HG03159 (cell line): ENCODE measurements at regions not wholly inside any gene's neighbourhood (a gene's known extent, or its start where the extent isn't known, plus 50 kb on each side); places are given as distances from the start of the nearest gene placed in this dataset.
A peak's percentile ranks its signal among the peaks of the same experiment; 100 is the strongest.
"Not testable (repeated sequence)": the region's sequence is repeated elsewhere in the genome, so short reads cannot be mapped to it uniquely, and the experiment has no call there.

ENCODE experiments used
- ATAC-seq: cut with Tn5 transposase; IDR thresholded peaks from one replicate; pipeline ENCODE4 v1.9.1; 2021; ENCODE audit warnings: mild to moderate bottlenecking, moderate library complexity; ENCODE audit not compliant: unreplicated experiment

- no peak for ATAC-seq
Measured at GRCh38 chr3:26964313-26964712, 341.7 kb downstream of the LRRC3B start.

DNA sequence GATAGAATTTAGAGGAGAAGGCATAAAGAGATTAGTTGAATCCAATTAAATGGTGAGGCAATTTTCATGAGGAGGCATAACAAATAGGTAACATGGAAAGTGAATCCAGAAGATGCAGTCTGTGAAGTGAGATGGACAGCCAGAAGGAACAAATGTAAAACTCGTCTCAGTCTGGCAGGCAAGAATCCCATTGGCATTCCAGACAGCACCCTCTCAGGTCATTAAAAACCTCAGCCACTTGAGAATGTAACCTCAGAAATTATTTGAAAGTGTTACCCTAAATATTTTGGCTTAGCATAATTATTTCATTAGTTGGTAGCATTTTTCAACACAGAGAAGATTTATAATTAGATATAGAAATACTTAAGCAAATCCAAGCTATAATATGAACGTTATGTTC, 342.3 kb downstream of the LRRC3B start:
- ATAC-seq, result no peak

DNA sequence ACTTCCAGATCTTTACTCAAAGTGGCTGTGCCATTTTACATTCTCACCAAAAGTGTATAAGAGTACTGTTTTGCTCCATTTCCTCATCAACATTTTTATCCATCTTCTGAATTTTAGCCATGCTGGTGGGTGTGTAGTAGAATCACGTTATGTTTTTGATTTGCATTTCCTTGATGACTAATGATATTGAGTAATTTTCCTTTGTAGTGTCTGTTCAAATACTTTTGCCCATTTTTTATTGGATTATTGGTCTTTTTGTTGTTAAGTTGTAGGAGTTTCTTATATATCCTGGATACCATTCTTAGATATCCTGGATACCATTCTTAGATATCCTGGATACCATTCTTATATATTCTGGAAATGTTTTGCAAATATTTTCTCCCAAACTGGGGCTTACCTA, 344.9 kb downstream of the LRRC3B start:
- no peak for ATAC-seq

- no peak for ATAC-seq
Measured at GRCh38 chr3:26984416-26985390, 362.1 kb downstream of the LRRC3B start.

- no peak for ATAC-seq
Measured at GRCh38 chr3:26989037-26989436, 366.5 kb downstream of the LRRC3B start.

DNA sequence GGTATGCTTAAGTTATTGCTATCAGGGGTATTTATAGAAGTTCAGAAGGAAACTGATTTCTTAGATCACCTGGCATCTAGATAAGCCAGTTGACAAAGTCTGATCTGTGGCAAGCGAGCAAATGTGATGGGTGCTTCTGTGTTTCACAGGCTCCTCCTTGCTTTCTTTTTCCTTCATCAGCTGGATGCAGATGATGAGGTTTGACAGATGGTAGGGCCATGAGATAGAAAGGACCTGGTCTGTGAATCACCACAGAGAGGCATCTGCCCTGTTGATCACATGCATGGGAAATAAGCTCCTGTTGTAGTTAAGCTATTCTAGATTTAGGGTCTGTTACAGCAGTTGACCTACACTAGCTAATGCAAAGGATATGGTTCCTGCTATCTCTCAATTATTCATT, 372.0 kb downstream of the NEK10 start:
- ATAC-seq, result no peak

DNA sequence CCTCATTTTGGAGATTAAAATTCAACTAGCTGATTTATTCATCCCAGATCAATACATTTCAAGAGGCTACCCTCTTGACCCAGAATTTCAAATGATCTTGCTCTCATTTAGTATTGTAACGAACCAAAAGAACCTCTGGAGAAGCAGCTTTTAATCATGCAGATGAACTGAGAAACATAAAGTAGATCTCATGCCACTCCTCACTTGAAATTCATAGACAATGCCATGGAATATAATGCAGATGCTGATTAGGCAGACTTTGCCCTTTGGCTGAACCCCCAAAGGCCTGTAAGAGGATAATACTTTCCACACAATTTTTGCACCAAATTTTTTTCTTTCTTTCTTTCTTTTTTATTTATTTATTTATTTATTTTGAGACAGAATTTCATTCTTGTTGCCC, 358.3 kb downstream of the NEK10 start:
- no peak for ATAC-seq

- no peak for ATAC-seq
Measured at GRCh38 chr3:27022096-27022761, 347.0 kb downstream of the NEK10 start.

GRCh38 chr3:27024493-27024892, 344.7 kb downstream of the NEK10 start:
- ATAC-seq, result no peak

GRCh38 chr3:27025718-27026117, 343.5 kb downstream of the NEK10 start:
- no peak for ATAC-seq

DNA sequence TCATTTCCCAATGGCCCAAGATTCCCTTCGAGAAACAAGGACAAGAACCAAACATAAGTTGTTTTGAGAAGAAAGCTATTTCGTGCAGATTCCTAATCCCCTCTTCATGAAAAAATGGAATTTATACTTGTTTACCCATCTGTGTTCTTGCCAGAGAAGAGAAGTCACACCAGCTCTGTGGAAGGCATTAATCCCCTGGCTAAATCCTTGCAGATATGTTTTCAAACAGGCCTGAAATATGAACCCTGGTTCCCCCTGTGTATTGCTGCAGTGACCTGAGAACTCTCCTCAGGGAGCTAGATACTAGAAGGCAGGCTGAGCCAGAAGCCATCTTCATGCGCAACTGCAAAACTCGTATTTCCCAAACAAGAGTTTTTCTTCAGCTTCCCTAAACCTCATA, 337.7 kb downstream of the NEK10 start:
- ATAC-seq, result no peak

DNA sequence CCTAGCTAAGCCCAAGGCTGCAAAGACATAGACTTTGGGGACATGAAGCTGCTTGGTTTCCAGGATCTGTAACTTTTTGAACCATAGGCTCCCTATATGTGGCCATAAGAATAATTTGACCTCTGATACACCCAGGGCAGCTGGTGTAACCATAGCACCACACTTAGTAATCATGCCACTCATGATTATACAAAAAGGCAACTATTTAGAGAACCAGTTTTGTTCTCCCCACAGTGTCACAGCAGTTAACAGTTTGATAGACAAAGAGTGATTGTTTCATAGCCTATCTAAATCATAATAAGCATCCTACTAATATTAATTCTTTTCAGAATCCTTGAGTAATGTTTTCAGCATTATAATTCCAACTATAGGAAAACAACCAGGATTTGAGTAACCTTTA, 334.9 kb downstream of the NEK10 start:
- no peak for ATAC-seq

GRCh38 chr3:27040674-27041073, 328.5 kb downstream of the NEK10 start:
- no peak for ATAC-seq

- not testable (repeated sequence) for ATAC-seq
Measured at GRCh38 chr3:27042541-27042940, 326.6 kb downstream of the NEK10 start.

DNA sequence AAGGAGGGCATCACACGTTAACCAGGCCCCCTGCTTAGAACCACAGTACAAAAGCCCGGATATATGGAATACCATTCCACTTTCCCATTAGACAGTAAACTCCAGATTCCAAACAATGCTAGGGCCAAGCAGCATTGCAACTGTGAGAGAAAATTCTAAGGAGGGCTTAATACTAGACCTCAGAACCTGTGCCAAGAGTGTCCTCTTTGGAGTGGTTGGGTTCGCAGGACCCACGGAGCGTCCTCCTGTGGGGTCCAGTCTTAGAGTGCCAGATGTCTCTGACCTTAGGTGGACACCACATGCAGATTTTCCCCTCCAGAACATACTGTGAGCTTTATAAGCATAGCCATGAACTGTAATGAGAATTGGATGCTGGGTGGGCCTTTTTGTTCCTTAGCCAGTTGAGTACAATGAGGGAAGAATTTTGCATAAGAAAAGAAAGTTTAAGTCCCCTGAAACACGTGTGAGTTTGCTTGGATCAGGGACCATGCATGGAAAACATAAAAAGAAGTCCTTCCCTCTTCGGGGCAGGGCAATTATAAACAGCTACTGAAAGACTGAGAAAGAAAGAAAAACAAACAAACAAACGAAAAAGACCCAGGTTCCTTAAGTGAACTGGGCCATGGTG, 325.7 kb downstream of the NEK10 start:
- ATAC-seq, result no peak

DNA sequence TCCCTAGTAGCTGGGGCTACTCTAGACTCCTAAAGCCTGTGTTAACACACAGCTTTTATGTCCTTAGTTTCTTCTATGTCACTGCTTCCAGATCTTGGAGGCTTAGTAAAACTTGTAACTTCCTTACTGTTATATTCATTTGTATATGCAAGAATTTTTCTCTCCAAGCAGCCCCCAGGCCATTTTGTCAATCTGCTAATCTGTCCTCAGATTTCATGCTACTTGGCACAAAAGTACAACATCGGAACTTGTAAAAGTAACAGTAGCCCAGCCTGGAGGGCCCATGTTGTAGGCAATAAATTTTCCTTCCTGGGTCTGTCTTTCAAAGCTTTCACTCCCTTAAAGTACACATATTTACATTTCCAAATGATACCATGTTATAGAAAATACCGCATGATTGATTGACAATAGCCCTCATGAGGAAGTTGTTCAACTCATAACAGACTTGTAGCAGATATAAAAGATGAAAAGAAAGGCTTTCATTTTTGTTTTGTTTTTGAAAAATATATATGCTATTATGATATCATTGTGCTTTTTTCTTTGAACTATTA, 324.2 kb downstream of the NEK10 start:
- ATAC-seq, result no peak

DNA sequence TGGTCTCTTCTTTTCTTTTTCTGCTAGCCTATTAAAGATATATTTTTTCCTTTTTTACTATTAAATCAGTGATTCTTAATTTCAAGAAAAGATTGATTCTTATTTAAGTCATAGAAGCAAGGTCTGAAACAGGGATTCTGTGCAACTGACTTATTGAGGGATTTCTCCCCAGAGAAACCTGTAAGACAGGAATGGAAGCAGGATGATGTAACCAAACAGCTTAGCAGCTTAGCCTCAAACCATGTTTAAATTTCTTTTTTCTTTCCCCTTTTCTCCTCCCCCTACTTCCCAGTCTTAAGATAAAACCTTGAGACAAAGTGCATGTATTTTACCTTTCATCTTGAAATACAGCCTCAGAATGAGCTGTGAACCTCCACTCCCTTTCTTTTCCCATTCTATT, 322.8 kb downstream of the NEK10 start:
- ATAC-seq, result no peak

GRCh38 chr3:27049792-27050191, 319.4 kb downstream of the NEK10 start:
- peak; percentile 46 for ATAC-seq

GRCh38 chr3:27051527-27051926, 317.7 kb downstream of the NEK10 start:
- not testable (repeated sequence) for ATAC-seq

GRCh38 chr3:27056326-27056725, 312.9 kb downstream of the NEK10 start:
- no peak for ATAC-seq

- no peak for ATAC-seq
Measured at GRCh38 chr3:27059489-27059888, 309.7 kb downstream of the NEK10 start.
